ENCODE measurements at regions not wholly inside any gene's neighbourhood (a gene's known extent, or its start where the extent isn't known, plus 50 kb on each side); places are given as distances from the start of the nearest gene placed in this dataset.

DNA sequence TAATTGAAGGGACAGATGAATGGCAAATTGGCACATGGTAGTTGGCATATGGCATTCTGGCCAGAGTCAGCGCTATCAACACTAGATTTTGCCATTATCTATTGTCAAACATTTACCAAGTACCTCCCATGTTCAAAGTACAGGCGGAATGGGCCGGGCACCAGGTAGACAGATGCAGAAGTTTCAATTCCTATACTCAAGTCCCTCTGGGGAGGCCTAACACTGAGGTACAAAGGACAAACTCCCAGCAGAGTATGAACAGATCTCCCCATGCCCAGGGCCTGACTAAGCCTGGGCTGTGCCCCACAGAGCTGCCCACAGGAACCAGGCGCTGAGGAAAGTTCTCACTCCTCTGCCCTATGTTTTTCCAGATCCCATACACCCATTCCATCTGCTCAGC lies 257.5 kb upstream of the KLHL29 start:
- Histone ChIP-seq H3K9me3 (no peaks in the 10 kb centered on the region), H3K4me1 (ENCODE audit: insufficient read depth) (no peaks in the 10 kb centered on the region), H3K4me3 (no peak overlapping the region), H3K27ac (no peak overlapping the region), H3K36me3 (no peaks in the 10 kb centered on the region), H3K27me3 (no peaks in the 10 kb centered on the region)
- TF ChIP-seq EP300 (IDR thresholded peaks at IDR 0.05) (no peak), POLR2A (IDR thresholded peaks at IDR 0.05) (no peak)
- TF ChIP-seq, protein P1, sequence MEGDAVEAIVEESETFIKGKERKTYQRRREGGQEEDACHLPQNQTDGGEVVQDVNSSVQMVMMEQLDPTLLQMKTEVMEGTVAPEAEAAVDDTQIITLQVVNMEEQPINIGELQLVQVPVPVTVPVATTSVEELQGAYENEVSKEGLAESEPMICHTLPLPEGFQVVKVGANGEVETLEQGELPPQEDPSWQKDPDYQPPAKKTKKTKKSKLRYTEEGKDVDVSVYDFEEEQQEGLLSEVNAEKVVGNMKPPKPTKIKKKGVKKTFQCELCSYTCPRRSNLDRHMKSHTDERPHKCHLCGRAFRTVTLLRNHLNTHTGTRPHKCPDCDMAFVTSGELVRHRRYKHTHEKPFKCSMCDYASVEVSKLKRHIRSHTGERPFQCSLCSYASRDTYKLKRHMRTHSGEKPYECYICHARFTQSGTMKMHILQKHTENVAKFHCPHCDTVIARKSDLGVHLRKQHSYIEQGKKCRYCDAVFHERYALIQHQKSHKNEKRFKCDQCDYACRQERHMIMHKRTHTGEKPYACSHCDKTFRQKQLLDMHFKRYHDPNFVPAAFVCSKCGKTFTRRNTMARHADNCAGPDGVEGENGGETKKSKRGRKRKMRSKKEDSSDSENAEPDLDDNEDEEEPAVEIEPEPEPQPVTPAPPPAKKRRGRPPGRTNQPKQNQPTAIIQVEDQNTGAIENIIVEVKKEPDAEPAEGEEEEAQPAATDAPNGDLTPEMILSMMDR (IDR thresholded peaks at IDR 0.05): no peak
- DNase-seq: no peak
- 64 to 91% (median 72%) methylated on average over 4 of the region's 4 CpGs for WGBS, 3 donors
- intact Hi-C loops (cut with DNase I): no loop called here

DNA sequence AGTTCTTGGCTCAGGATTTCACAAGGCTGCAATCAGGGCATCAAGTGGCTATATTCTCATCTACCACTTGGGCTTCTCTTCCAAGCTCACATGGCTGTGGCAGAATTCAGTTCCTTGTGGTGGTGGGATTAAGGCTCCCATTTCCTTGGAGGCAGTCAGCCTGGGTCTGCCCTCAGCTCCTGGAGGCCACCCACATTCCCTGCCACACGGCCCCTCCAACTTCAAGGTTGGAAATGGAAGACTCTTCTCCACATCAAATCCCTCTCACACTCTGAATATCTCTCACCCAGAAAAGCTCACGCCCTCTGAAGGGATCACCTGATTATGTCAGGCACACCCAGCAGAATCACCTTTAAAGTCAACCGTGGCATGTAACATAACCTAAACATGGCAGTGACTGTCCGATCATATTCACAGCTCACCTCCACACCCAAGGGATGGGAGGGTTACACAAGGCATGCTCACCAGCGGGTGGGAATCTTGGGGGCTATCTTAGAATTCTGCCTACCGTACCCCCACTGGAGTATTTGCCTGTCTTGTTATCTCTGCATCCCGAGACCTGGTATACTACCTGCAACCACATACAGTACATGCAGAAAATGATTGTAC lies 256.2 kb upstream of the KLHL29 start:
- H3K4me3 ChIP-seq: no peak overlapping the region
- intact Hi-C loops (cut with DNase I): no loop called here
- DNase-seq: no peak
- H3K27ac ChIP-seq: no peak overlapping the region
- no peaks in the 10 kb centered on the region for H3K4me1 ChIP-seq (ENCODE audit: insufficient read depth)
- no peaks in the 10 kb centered on the region for H3K36me3 ChIP-seq
- H3K27me3 ChIP-seq: no peaks in the 10 kb centered on the region
- 92 to 96% (median 96%) methylated on average over 7 of the region's 7 CpGs for WGBS, 3 donors
- H3K9me3 ChIP-seq: no peaks in the 10 kb centered on the region
- TF ChIP-seq, protein P1 (IDR thresholded peaks at IDR 0.05): no peak
- TF ChIP-seq EP300 (IDR thresholded peaks at IDR 0.05): no peak
- no peak for TF ChIP-seq POLR2A (IDR thresholded peaks at IDR 0.05)

DNA sequence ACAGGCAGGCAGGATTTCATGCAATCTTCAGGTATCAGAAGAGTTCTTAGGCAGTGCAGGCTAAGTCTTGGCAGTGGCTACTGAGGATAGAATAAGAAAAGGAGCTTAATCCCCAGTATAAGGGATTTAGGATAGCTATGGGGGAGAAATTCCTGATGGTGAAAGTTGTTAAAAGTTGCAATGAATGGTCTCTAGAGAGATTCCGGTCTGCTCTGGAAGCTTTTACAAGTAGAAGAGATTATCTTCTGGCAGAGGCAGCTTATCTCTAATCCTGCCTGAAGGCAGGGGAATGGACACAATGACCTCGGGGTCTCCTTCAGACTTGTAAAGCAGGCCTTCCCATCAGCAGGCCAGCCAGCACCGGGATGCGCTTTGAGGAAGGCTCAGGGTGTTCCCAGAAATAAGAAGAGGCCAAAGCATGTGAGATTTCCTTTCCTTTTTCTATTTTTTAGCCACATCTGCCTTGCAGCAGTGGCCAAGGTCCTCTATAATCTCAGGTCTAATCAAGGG lies 253.9 kb upstream of the KLHL29 start:
- Histone ChIP-seq H3K27ac (no peak overlapping the region), H3K27me3 (no peaks in the 10 kb centered on the region), H3K9me3 (no peaks in the 10 kb centered on the region), H3K4me1 (ENCODE audit: insufficient read depth) (no peaks in the 10 kb centered on the region), H3K36me3 (no peaks in the 10 kb centered on the region), H3K4me3 (no peak overlapping the region)
- TF ChIP-seq, protein P1 (IDR thresholded peaks at IDR 0.05): no peak
- no peak for TF ChIP-seq POLR2A (IDR thresholded peaks at IDR 0.05)
- TF ChIP-seq EP300 (IDR thresholded peaks at IDR 0.05): no peak
- no peak for DNase-seq
- WGBS, 3 donors: 81 to 86% (median 86%) methylated on average over 4 of the region's 4 CpGs
- intact Hi-C loops (cut with DNase I): no loop called here

DNA sequence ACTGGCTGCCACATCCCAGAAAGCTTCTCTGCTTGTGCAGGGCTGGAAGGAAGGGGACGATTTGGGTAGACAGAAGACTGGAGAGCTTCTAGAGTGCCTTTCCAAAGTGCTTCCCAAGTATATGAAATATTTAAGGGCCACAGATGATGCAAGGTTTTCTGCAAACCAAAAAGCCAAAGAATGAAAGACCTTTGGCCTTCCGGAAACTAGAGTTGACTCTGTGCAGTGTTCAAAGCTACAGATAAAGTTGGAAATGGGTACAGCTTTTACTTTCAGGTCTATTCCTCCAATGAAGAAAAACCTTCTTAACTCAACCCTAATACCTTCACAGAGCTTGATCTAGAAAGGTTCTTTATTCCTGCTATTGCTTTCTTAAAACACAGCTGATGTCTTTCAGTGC lies 253.0 kb upstream of the KLHL29 start:
- H3K36me3 ChIP-seq: no peaks in the 10 kb centered on the region
- H3K4me1 ChIP-seq (ENCODE audit: insufficient read depth): no peaks in the 10 kb centered on the region
- H3K27me3 ChIP-seq: no peaks in the 10 kb centered on the region
- 89 to 91% (median 89%) methylated on average over 2 of the region's 2 CpGs for WGBS, 3 donors
- no peak overlapping the region for H3K4me3 ChIP-seq
- intact Hi-C loops (cut with DNase I): no loop called here
- TF ChIP-seq EP300 (IDR thresholded peaks at IDR 0.05) (no peak), POLR2A (IDR thresholded peaks at IDR 0.05) (no peak)
- TF ChIP-seq, protein P1 (IDR thresholded peaks at IDR 0.05): no peak
- H3K9me3 ChIP-seq: no peaks in the 10 kb centered on the region
- DNase-seq: no peak
- no peak overlapping the region for H3K27ac ChIP-seq

Data from ovary (tissue), 7 donors.